ENCODE measurements at regions not wholly inside any gene's neighbourhood (a gene's known extent, or its start where the extent isn't known, plus 50 kb on each side); places are given as distances from the start of the nearest gene placed in this dataset.

DNA sequence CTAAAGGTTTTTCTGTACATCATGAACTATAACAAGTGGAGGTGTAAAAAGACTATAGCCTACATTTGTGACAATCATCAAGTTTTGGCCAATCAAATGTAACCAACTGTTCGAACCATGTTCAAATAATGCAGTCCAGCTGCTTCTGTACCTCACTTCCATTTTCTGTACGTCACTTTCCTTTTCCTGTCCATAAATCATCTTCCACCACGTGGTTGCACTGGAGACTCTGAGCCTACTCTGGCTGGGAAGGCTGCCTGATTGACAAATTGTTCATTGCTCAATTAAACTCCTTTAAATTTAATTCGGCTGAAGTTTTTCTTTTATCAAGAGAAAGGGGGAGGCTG lies 270.4 kb upstream of the JARID2 start:
- TF ChIP-seq EP300 (IDR thresholded peaks at IDR 0.05; ENCODE audit: low read depth) = no peak
- TF ChIP-seq, protein P1, sequence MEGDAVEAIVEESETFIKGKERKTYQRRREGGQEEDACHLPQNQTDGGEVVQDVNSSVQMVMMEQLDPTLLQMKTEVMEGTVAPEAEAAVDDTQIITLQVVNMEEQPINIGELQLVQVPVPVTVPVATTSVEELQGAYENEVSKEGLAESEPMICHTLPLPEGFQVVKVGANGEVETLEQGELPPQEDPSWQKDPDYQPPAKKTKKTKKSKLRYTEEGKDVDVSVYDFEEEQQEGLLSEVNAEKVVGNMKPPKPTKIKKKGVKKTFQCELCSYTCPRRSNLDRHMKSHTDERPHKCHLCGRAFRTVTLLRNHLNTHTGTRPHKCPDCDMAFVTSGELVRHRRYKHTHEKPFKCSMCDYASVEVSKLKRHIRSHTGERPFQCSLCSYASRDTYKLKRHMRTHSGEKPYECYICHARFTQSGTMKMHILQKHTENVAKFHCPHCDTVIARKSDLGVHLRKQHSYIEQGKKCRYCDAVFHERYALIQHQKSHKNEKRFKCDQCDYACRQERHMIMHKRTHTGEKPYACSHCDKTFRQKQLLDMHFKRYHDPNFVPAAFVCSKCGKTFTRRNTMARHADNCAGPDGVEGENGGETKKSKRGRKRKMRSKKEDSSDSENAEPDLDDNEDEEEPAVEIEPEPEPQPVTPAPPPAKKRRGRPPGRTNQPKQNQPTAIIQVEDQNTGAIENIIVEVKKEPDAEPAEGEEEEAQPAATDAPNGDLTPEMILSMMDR (IDR thresholded peaks at IDR 0.05) = no peak
- no peak for TF ChIP-seq POLR2AphosphoS5 (IDR thresholded peaks at IDR 0.05)
- no peak for TF ChIP-seq POLR2A (IDR thresholded peaks at IDR 0.05)
- no peak for DNase-seq
- H3K4me3 ChIP-seq = no peak overlapping the region
- no peak overlapping the region for H3K27ac ChIP-seq
- in situ Hi-C loops (cut with MboI; ENCODE audit: low pct_ligation_motif_present in 1 of 4, low pct_unique_long_range_greater_than_20kb in 1 of 4, low sequenced_read_pairs in 3 of 4) = no loop called here
- H3K4me1 ChIP-seq = no peaks in the 10 kb centered on the region
- intact Hi-C loops (cut with DNase I; ENCODE audit: low total_unique reads) = no loop called here
- H3K36me3 ChIP-seq = no peaks in the 10 kb centered on the region
- no peaks in the 10 kb centered on the region for H3K27me3 ChIP-seq
- 25 to 39% methylated on average over 4 of the region's 4 CpGs for WGBS, 2 donors (ENCODE audit: low coverage in 1 of 2)
- H3K9me3 ChIP-seq = no peaks in the 10 kb centered on the region

DNA sequence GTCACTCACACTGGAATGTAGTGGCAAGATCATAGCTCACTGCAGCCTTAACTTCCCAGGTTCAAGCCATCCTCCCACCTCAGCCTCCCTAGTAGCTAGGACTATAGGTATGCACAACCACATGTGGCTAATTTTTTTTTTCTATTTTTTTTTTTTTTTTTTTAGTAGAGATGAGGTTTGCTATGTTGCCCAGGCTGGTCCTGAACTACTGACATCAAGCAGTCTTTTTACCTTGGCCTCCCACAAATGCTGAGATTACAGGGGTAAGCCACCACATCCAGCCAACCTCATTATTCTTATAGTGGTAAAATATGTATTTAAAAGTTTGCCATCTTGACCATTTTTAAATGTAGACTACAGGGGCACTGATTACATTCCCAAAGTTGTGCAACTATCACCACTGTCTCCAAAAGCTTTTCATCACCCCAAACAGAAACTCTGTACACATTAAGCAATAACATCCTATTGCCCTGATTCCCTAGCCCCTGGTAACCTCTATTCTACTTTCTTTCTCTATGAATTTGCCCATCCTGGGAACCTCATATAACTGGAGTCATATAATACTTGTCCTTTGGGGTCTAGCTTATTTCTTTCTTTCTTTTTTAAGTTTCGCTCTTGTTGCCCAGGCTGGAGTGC lies 268.0 kb upstream of the JARID2 start:
- Histone ChIP-seq H3K4me3 (no peak overlapping the region), H3K27ac (no peak overlapping the region), H3K27me3 (no peaks in the 10 kb centered on the region), H3K4me1 (no peaks in the 10 kb centered on the region), H3K36me3 (no peaks in the 10 kb centered on the region), H3K9me3 (no peaks in the 10 kb centered on the region)
- in situ Hi-C loops (cut with MboI; ENCODE audit: low pct_ligation_motif_present in 1 of 4, low pct_unique_long_range_greater_than_20kb in 1 of 4, low sequenced_read_pairs in 3 of 4) (no loop called here), intact Hi-C loops (cut with DNase I; ENCODE audit: low total_unique reads) (no loop called here)
- no peak for DNase-seq
- WGBS, 2 donors (ENCODE audit: low coverage in 1 of 2) = 91% methylated on average over 1 of the region's 1 CpG; no CpG with 5 or more reads in 1 of the 2 donors
- TF ChIP-seq POLR2A (IDR thresholded peaks at IDR 0.05) = no peak
- TF ChIP-seq POLR2AphosphoS5 (IDR thresholded peaks at IDR 0.05) = no peak
- TF ChIP-seq, protein P1 (IDR thresholded peaks at IDR 0.05) = no peak
- no peak for TF ChIP-seq EP300 (IDR thresholded peaks at IDR 0.05; ENCODE audit: low read depth)

DNA sequence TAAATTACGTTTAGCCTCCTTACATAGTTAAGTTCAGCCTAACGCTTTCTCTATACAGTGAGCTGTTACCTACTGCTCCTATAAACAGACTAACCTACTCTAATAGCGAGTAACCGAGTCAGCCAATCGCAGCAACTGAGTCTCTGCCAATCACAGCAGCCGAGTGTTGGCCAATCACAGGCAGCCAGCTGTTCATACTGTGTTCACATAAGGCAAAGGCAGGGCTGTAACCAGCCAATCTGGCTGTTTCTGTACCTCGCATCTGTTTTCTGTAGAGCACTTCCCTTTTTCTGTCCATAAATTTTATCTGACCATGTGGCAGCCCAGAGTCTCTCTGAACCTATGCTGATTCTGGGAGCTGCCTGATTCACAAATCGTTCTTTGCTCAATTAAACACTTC lies 263.9 kb upstream of the JARID2 start:
- DNase-seq = no peak
- 83 to 85% methylated on average over 1 to 8 of the region's 8 CpGs for WGBS, 2 donors (ENCODE audit: low coverage in 1 of 2)
- Histone ChIP-seq H3K27me3 (no peaks in the 10 kb centered on the region), H3K4me1 (peaks cover 5 to 19% (median 8%) of the 10 kb centered on the region in 4 donors), H3K4me3 (no peak overlapping the region), H3K36me3 (no peaks in the 10 kb centered on the region), H3K27ac (no peak overlapping the region), H3K9me3 (no peaks in the 10 kb centered on the region)
- TF ChIP-seq POLR2AphosphoS5 (IDR thresholded peaks at IDR 0.05) = no peak
- TF ChIP-seq, protein P1 (IDR thresholded peaks at IDR 0.05) = no peak
- no peak for TF ChIP-seq EP300 (IDR thresholded peaks at IDR 0.05; ENCODE audit: low read depth)
- TF ChIP-seq POLR2A (IDR thresholded peaks at IDR 0.05) = no peak
- in situ Hi-C loops (cut with MboI; ENCODE audit: low pct_ligation_motif_present in 1 of 4, low pct_unique_long_range_greater_than_20kb in 1 of 4, low sequenced_read_pairs in 3 of 4) (no loop called here), intact Hi-C loops (cut with DNase I; ENCODE audit: low total_unique reads) (no loop called here)

DNA sequence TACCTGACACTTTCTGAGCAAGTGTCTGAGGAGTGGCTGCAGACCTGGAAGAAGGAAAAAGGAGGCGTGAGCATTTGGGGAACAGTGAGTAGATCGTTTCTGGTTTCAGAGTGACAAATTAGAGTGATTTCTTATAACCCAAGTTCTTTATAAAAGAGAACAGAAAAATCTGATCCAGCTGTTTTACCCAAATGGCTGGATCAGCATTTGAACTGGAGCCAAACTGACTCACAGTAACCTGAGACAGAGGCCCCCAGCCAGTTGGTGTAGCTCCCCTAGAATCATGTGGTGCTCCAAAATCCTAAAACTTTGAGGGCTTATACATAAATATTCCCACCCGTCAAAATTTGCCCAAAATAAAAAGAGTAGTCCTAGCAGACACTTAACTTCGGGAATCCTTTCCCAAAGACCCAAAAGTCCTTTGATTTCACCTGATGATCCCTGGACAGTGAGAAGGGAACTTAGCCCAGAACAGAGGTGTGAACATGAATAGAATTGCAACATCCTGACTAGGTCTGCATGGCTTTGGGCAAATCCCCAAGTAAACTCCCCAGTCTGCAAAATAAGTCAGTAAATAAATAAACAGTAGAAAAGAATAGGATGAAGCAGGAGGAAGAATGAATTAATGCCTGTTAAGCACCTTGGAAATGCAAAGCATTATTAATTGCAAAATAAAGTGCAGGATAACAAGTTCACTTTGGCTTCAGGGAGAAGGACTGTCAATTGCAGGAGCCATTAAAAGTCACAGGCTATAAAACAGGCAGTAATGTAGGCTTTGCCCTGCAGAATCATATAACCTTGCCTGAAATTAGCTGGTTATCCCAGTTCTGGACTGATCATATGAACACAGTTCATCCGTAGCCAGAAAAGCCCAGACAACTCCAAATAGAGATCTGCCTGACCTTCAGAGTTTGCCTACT lies 262.0 kb upstream of the JARID2 start:
- TF ChIP-seq POLR2AphosphoS5 (IDR thresholded peaks at IDR 0.05) = peak in 1 of 3 donors; percentile 15
- TF ChIP-seq, protein P1 (IDR thresholded peaks at IDR 0.05) = no peak
- Histone ChIP-seq H3K4me3 (no peak overlapping the region), H3K36me3 (no peaks in the 10 kb centered on the region), H3K27ac (peak overlapping the region in 3 of 4 donors; percentile 9 to 48 (median 32)), H3K27me3 (no peaks in the 10 kb centered on the region), H3K4me1 (peaks cover 5 to 19% (median 8%) of the 10 kb centered on the region in 4 donors), H3K9me3 (no peaks in the 10 kb centered on the region)
- intact Hi-C loops (cut with DNase I; ENCODE audit: low total_unique reads) (no loop called here), in situ Hi-C loops (cut with MboI; ENCODE audit: low pct_ligation_motif_present in 1 of 4, low pct_unique_long_range_greater_than_20kb in 1 of 4, low sequenced_read_pairs in 3 of 4) (no loop called here)
- WGBS, 2 donors (ENCODE audit: low coverage in 1 of 2) = 56 to 57% methylated on average over 3 to 5 of the region's 5 CpGs
- DNase-seq = no peak
